Hippocampal formation (tissue), 2 donors: ENCODE measurements at regions not wholly inside any gene's neighbourhood (a gene's known extent, or its start where the extent isn't known, plus 50 kb on each side); places are given as distances from the start of the nearest gene placed in this dataset.
"Not testable (repeated sequence)": the region's sequence is repeated elsewhere in the genome, so short reads cannot be mapped to it uniquely, and the experiment has no call there.

Source experiments
- DNase-seq, 2 donors: peaks; one replicate each; lab custom pipeline; 2025; lab: John Stamatoyannopoulos, UW

GRCh38 chr6:9103876-9104521 lies 668.7 kb upstream of the SLC35B3 start:
- no peak for DNase-seq

- no peak for DNase-seq
These were observed 666.6 kb upstream of the SLC35B3 start for GRCh38 chr6:9101920-9102319.

GRCh38 chr6:9100869-9101580 lies 665.7 kb upstream of the SLC35B3 start:
- no peak for DNase-seq

GRCh38 chr6:9095729-9096128 lies 660.4 kb upstream of the SLC35B3 start:
- DNase-seq: no peak

GRCh38 chr6:9095137-9095536 lies 659.8 kb upstream of the SLC35B3 start:
- no peak for DNase-seq

- DNase-seq: no peak
These were observed 654.4 kb upstream of the SLC35B3 start for GRCh38 chr6:9089724-9090123.

GRCh38 chr6:9087470-9087869 lies 652.1 kb upstream of the SLC35B3 start:
- DNase-seq: no peak

GRCh38 chr6:9086331-9086730 lies 651.0 kb upstream of the SLC35B3 start:
- no peak for DNase-seq

GRCh38 chr6:9085709-9086070 lies 650.3 kb upstream of the SLC35B3 start:
- no peak for DNase-seq

GRCh38 chr6:9085054-9085708 lies 649.8 kb upstream of the SLC35B3 start:
- no peak for DNase-seq

GRCh38 chr6:9083108-9083507 lies 647.8 kb upstream of the SLC35B3 start:
- DNase-seq: no peak

GRCh38 chr6:9066726-9067125 lies 631.4 kb upstream of the SLC35B3 start:
- DNase-seq: no peak

GRCh38 chr6:9064156-9064555 lies 628.8 kb upstream of the SLC35B3 start:
- DNase-seq: no peak

GRCh38 chr6:9062596-9062995 lies 627.3 kb upstream of the SLC35B3 start:
- DNase-seq: no peak

- no peak for DNase-seq
These were observed 622.6 kb upstream of the SLC35B3 start for GRCh38 chr6:9057937-9058336.

- DNase-seq: no peak
These were observed 621.2 kb upstream of the SLC35B3 start for GRCh38 chr6:9056556-9056955.

- no peak for DNase-seq
These were observed 609.1 kb upstream of the SLC35B3 start for GRCh38 chr6:9044426-9044825.

- DNase-seq: no peak
These were observed 605.4 kb upstream of the SLC35B3 start for GRCh38 chr6:9040718-9041117.

- DNase-seq: no peak
These were observed 603.9 kb upstream of the SLC35B3 start for GRCh38 chr6:9039258-9039657.

GRCh38 chr6:9028086-9028485 lies 592.7 kb upstream of the SLC35B3 start:
- DNase-seq: no peak

- DNase-seq: no peak
These were observed 590.5 kb upstream of the SLC35B3 start for GRCh38 chr6:9025796-9026394.

- no peak for DNase-seq
These were observed 589.9 kb upstream of the SLC35B3 start for GRCh38 chr6:9025228-9025627.

GRCh38 chr6:9024246-9024645 lies 588.9 kb upstream of the SLC35B3 start:
- not testable (repeated sequence) for DNase-seq
